HepG2 (cell line): ENCODE measurements at regions not wholly inside any gene's neighbourhood (a gene's known extent, or its start where the extent isn't known, plus 50 kb on each side); places are given as distances from the start of the nearest gene placed in this dataset.

Experiments
- ASH2L ChIP-seq: fragments of 300-600, 200-600 bp; sonication (generic); IDR thresholded peaks from 2 replicates; pipeline ENCODE4 v1.7.0; 2017; ENCODE audit warnings: low read depth, mild to moderate bottlenecking, moderate library complexity, mixed read lengths, low read length; ENCODE audit not compliant: insufficient read length
- BRCA1 ChIP-seq: sonication (generic); formaldehyde crosslinking; IDR thresholded peaks from 2 replicates; pipeline ENCODE4 v1.4.0; 2020; ENCODE audit warnings: missing genetic modification reagents
- CREM ChIP-seq, 2 experiments: sonication (generic) in 1 of 2; formaldehyde crosslinking in 1 of 2; IDR thresholded peaks; 2 replicates each; pipeline versions ENCODE4 v1.4.0 to v1.6.1; 2016 to 2020; ENCODE audit warnings: antibody characterized with exemption in 1 of 2, mild to moderate bottlenecking in 1 of 2, missing genetic modification reagents in 1 of 2
- CTCF ChIP-seq: sonication (generic); formaldehyde crosslinking; IDR thresholded peaks from 2 replicates; pipeline ENCODE4 v1.5.0; 2020; ENCODE audit warnings: mild to moderate bottlenecking, missing genetic modification reagents, moderate library complexity
- EHMT2 ChIP-seq: fragments of 200-600 bp; sonication (generic); IDR thresholded peaks from 2 replicates; pipeline ENCODE4 v1.7.0; 2017; ENCODE audit warnings: antibody characterized with exemption, low read depth, low read length, borderline replicate concordance
- FOXA3 ChIP-seq: IDR thresholded peaks from 2 replicates; pipeline ENCODE4 v1.6.1; 2016; ENCODE audit warnings: missing genetic modification reagents, missing compliant biosample characterization
- HNF4A ChIP-seq: sonication (generic); formaldehyde crosslinking; IDR thresholded peaks from 2 replicates; pipeline ENCODE4 v1.4.0; 2020; ENCODE audit warnings: missing genetic modification reagents
- MAZ ChIP-seq, 2 experiments: sonication (generic) in 1 of 2; formaldehyde crosslinking in 1 of 2; IDR thresholded peaks; 2 replicates each; pipeline versions ENCODE4 v1.5.0 to v1.6.1; 2012 to 2020; ENCODE audit warnings: low read depth in 2 of 2, mild to moderate bottlenecking in 2 of 2, borderline replicate concordance in 1 of 2, improper control_type of control experiment in 1 of 2, low read length in 1 of 2, missing genetic modification reagents in 1 of 2, moderate library complexity in 1 of 2
- TBL1XR1 ChIP-seq: fragments of 150-350 bp; IDR thresholded peaks from 2 replicates; pipeline ENCODE4 v1.6.1; 2014; ENCODE audit warnings: borderline replicate concordance, low read length; ENCODE audit not compliant: partially characterized antibody
- TP53 ChIP-seq: sonication (generic); formaldehyde crosslinking; conservative IDR thresholded peaks from 2 replicates; pipeline ENCODE4 v1.4.0; 2020; ENCODE audit warnings: missing genetic modification reagents
- ZBTB7A ChIP-seq: sonication (generic); formaldehyde crosslinking; IDR thresholded peaks from 2 replicates; pipeline ENCODE4 v1.8.0; 2022; ENCODE audit warnings: mild to moderate bottlenecking, missing genetic modification reagents
- ZNF136 ChIP-seq: sonication (generic); formaldehyde crosslinking; IDR thresholded peaks from 2 replicates; pipeline ENCODE4 v1.8.1; 2022; ENCODE audit warnings: low read depth, mild to moderate bottlenecking, moderate library complexity, missing genetic modification reagents
- ZNF768 ChIP-seq: sonication (generic); formaldehyde crosslinking; IDR thresholded peaks from 2 replicates; pipeline ENCODE4 v1.4.0; 2020; ENCODE audit warnings: missing genetic modification reagents

- TF ChIP-seq EHMT2 (no peak), BRCA1 (CRISPR knock-in tag) (no peak), ZNF768 (CRISPR knock-in tag) (no peak), HNF4A (no peak; the same call in 1 of the 2 replicates), MAZ (IDR thresholded peaks at IDR 0.05; ENCODE audit: borderline replicate concordance, low read depth, low read length) (no peak), MAZ (CRISPR knock-in tag; IDR thresholded peaks at IDR 0.05; ENCODE audit: low read depth) (no peak), ZNF136 (CRISPR knock-in tag) (no peak), CREM (IDR thresholded peaks at IDR 0.05) (no peak), CREM (CRISPR knock-in tag; IDR thresholded peaks at IDR 0.05) (no peak), TP53 (CRISPR knock-in tag) (no peak), ASH2L (no peak), ZBTB7A (CRISPR knock-in tag) (no peak), FOXA3 (CRISPR knock-in tag) (no peak), CTCF (no peak), TBL1XR1 (no peak)
Measured at GRCh38 chr5:96048763-96049162, 87.1 kb upstream of the ELL2 start.
